HEK293 (cell line): ENCODE measurements at regions not wholly inside any gene's neighbourhood (a gene's known extent, or its start where the extent isn't known, plus 50 kb on each side); places are given as distances from the start of the nearest gene placed in this dataset.
"Not testable (repeated sequence)": the region's sequence is repeated elsewhere in the genome, so short reads cannot be mapped to it uniquely, and the experiment has no call there.

Experiments used
- BCL6B ChIP-seq: fragments of 450-650 bp; formaldehyde crosslinking; IDR thresholded peaks from 2 replicates; pipeline ENCODE4 v1.5.1; 2017; ENCODE audit warnings: missing biosample characterization, missing genetic modification characterization
- SETDB1 ChIP-seq: IDR thresholded peaks from one replicate; pipeline ENCODE4 v1.6.1; 2017; ENCODE audit warnings: mild to moderate bottlenecking, low read length, moderate library complexity, mixed read lengths; ENCODE audit not compliant: insufficient read length
- ZNF114 ChIP-seq: fragments of 450-650 bp; formaldehyde crosslinking; IDR thresholded peaks from 2 replicates; pipeline ENCODE4 v1.5.0; 2017; ENCODE audit warnings: missing biosample characterization, missing genetic modification characterization
- ZNF140 ChIP-seq: fragments of 450-650 bp; formaldehyde crosslinking; IDR thresholded peaks from 2 replicates; pipeline ENCODE4 v1.5.1; 2016; ENCODE audit warnings: missing biosample characterization, missing genetic modification characterization
- ZNF146 ChIP-seq: fragments of 450-650 bp; formaldehyde crosslinking; IDR thresholded peaks from 2 replicates; pipeline ENCODE4 v1.5.1; 2016; ENCODE audit warnings: missing biosample characterization, missing genetic modification characterization
- ZNF174 ChIP-seq: fragments of 450-650 bp; formaldehyde crosslinking; IDR thresholded peaks from 2 replicates; pipeline ENCODE4 v1.5.0; 2017; ENCODE audit warnings: missing biosample characterization, mild to moderate bottlenecking, missing genetic modification characterization
- ZNF18 ChIP-seq: fragments of 450-650 bp; formaldehyde crosslinking; IDR thresholded peaks from 2 replicates; pipeline ENCODE4 v1.5.1; 2016; ENCODE audit warnings: missing biosample characterization, missing genetic modification characterization
- ZNF202 ChIP-seq: fragments of 450-650 bp; formaldehyde crosslinking; IDR thresholded peaks from 2 replicates; pipeline ENCODE4 v1.5.1; 2016; ENCODE audit warnings: missing biosample characterization, missing genetic modification characterization, borderline replicate concordance
- ZNF677 ChIP-seq: fragments of 450-650 bp; IDR thresholded peaks from 2 replicates; pipeline ENCODE4 v1.5.0; 2018; ENCODE audit warnings: missing biosample characterization, mild to moderate bottlenecking, missing genetic modification characterization, moderate library complexity
- ZNF76 ChIP-seq: fragments of 450-650 bp; formaldehyde crosslinking; IDR thresholded peaks from 2 replicates; pipeline ENCODE4; 2016; ENCODE audit warnings: low read depth, missing biosample characterization, missing genetic modification characterization, borderline replicate concordance
- TF ChIP-seq, protein P1 (sequence below): fragments of 450-650 bp; formaldehyde crosslinking; IDR thresholded peaks from 2 replicates; pipeline ENCODE4 v1.5.1; 2016; ENCODE audit warnings: missing biosample characterization, missing genetic modification characterization
- TF ChIP-seq, protein P2 (sequence below): fragments of 450-650 bp; formaldehyde crosslinking; IDR thresholded peaks from 2 replicates; pipeline ENCODE4 v1.5.1; 2017; ENCODE audit warnings: missing biosample characterization, missing genetic modification characterization

DNA sequence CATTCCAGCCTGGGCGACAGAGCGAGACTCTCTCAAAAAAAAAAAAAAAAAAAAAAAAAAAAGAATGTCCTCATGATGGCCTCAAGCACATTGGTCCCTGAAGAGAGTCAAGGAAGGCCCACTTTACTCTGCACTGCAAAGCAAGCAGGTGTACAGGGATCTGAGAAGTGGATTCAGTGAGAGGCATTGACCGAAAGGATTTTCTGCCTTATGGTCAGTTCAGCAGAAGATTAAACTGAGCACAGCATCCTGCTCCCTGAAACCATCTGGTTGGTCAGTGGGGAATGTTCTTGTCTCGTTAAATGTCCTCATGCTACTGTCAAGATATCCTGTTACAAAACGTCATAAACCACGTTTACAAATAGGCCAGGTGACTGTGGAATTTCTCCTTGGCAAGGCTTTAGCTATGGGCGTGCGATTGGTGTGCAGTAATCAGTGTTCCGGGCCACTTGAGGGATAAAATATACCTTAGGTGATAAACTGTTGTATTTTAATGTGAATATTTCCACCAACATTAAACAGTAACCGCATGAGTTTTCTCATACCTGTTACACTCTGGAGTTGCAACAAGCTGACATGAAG lies 195.0 kb downstream of the ADRA2C start:
- TF ChIP-seq ZNF18 (tag by site-specific recombination); SETDB1; ZNF146 (tag by site-specific recombination); ZNF76 (tag by site-specific recombination); ZNF202 (tag by site-specific recombination); ZNF114 (tag by site-specific recombination); BCL6B (tag by site-specific recombination); ZNF140 (tag by site-specific recombination); ZNF174 (tag by site-specific recombination); ZNF677 (tag by site-specific recombination): not testable (repeated sequence)
- TF ChIP-seq, protein P1, sequence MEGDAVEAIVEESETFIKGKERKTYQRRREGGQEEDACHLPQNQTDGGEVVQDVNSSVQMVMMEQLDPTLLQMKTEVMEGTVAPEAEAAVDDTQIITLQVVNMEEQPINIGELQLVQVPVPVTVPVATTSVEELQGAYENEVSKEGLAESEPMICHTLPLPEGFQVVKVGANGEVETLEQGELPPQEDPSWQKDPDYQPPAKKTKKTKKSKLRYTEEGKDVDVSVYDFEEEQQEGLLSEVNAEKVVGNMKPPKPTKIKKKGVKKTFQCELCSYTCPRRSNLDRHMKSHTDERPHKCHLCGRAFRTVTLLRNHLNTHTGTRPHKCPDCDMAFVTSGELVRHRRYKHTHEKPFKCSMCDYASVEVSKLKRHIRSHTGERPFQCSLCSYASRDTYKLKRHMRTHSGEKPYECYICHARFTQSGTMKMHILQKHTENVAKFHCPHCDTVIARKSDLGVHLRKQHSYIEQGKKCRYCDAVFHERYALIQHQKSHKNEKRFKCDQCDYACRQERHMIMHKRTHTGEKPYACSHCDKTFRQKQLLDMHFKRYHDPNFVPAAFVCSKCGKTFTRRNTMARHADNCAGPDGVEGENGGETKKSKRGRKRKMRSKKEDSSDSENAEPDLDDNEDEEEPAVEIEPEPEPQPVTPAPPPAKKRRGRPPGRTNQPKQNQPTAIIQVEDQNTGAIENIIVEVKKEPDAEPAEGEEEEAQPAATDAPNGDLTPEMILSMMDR (tag by site-specific recombination) = not testable (repeated sequence)
- TF ChIP-seq, protein P2, sequence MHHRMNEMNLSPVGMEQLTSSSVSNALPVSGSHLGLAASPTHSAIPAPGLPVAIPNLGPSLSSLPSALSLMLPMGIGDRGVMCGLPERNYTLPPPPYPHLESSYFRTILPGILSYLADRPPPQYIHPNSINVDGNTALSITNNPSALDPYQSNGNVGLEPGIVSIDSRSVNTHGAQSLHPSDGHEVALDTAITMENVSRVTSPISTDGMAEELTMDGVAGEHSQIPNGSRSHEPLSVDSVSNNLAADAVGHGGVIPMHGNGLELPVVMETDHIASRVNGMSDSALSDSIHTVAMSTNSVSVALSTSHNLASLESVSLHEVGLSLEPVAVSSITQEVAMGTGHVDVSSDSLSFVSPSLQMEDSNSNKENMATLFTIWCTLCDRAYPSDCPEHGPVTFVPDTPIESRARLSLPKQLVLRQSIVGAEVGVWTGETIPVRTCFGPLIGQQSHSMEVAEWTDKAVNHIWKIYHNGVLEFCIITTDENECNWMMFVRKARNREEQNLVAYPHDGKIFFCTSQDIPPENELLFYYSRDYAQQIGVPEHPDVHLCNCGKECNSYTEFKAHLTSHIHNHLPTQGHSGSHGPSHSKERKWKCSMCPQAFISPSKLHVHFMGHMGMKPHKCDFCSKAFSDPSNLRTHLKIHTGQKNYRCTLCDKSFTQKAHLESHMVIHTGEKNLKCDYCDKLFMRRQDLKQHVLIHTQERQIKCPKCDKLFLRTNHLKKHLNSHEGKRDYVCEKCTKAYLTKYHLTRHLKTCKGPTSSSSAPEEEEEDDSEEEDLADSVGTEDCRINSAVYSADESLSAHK (tag by site-specific recombination) = not testable (repeated sequence)
